RWPE2 (cell line): ENCODE measurements at regions not wholly inside any gene's neighbourhood (a gene's known extent, or its start where the extent isn't known, plus 50 kb on each side); places are given as distances from the start of the nearest gene placed in this dataset.

Source experiments
- ATAC-seq: fragments of 200-7000 bp; cut with Tn5 transposase; 3 replicates; pipeline ENCODE4 v1.9.1; 2021; ENCODE audit warnings: low read depth
- DNase-seq: peaks from one replicate; pipeline ENCODE4 v3.0.0-alpha.2; 2020; ENCODE audit warnings: low spot score
- H3K27ac ChIP-seq: fragments of 450-650 bp; 2 replicates; pipeline ENCODE4 v1.5.1; 2017; ENCODE audit warnings: mild to moderate bottlenecking; ENCODE audit not compliant: poor library complexity, severe bottlenecking
- H3K27me3 ChIP-seq: fragments of 250-450 bp; sonication (Bioruptor Pico); 2 replicates; pipeline ENCODE4 v1.5.1; 2021; ENCODE audit warnings: mild to moderate bottlenecking, moderate library complexity; ENCODE audit not compliant: insufficient read depth, poor library complexity, severe bottlenecking
- H3K36me3 ChIP-seq: fragments of 250-450 bp; sonication (Bioruptor Pico); 2 replicates; pipeline ENCODE4 v1.5.1; 2020; ENCODE audit warnings: low read depth, mild to moderate bottlenecking, moderate library complexity
- H3K4me1 ChIP-seq: fragments of 250-450 bp; sonication (Bioruptor Pico); 2 replicates; pipeline ENCODE4 v1.5.1; 2021; ENCODE audit warnings: mild to moderate bottlenecking, moderate library complexity; ENCODE audit not compliant: insufficient read depth, poor library complexity, severe bottlenecking
- H3K4me3 ChIP-seq: fragments of 250-450 bp; sonication (Bioruptor Pico); 2 replicates; pipeline ENCODE4 v1.5.1; 2021; ENCODE audit warnings: mild to moderate bottlenecking, moderate library complexity; ENCODE audit not compliant: severe bottlenecking
- H3K9me3 ChIP-seq: fragments of 250-450 bp; sonication (Bioruptor Pico); 2 replicates; pipeline ENCODE4 v1.5.1; 2021; ENCODE audit warnings: mild to moderate bottlenecking, moderate library complexity; ENCODE audit not compliant: severe bottlenecking
- TF ChIP-seq, protein P1 (sequence below): fragments of 450-650 bp; IDR thresholded peaks from one replicate; pipeline ENCODE4 v1.5.1; 2017; ENCODE audit warnings: mild to moderate bottlenecking, moderate library complexity; ENCODE audit not compliant: poor library complexity, severe bottlenecking

DNA sequence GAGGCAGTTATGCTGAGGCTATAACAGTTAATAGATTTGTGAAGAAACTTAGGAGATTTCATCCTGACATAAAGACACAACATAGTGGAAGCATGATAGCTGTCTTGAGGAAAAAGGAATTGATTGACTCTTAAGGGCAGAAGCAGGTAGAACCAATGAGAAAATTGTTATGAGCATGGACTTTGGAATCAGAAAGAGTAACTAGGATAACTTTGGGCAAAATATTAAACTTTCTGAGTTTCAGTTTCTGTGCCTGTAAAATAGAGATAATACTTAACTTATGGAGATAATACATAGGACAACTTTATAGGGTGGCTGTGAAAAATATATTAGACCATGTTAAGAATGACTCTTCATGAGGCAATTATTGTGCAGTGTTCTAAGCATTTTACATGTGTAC is 696.5 kb downstream of the CDH11 start:
- H3K9me3 ChIP-seq = no peaks in the 10 kb centered on the region
- no peaks in the 10 kb centered on the region for H3K36me3 ChIP-seq
- no peak overlapping the region for H3K27ac ChIP-seq
- DNase-seq (no peak), ATAC-seq (no peak)
- no peaks in the 10 kb centered on the region for H3K27me3 ChIP-seq
- peaks cover 12% of the 10 kb centered on the region for H3K4me1 ChIP-seq
- no peak overlapping the region for H3K4me3 ChIP-seq
- TF ChIP-seq, protein P1, sequence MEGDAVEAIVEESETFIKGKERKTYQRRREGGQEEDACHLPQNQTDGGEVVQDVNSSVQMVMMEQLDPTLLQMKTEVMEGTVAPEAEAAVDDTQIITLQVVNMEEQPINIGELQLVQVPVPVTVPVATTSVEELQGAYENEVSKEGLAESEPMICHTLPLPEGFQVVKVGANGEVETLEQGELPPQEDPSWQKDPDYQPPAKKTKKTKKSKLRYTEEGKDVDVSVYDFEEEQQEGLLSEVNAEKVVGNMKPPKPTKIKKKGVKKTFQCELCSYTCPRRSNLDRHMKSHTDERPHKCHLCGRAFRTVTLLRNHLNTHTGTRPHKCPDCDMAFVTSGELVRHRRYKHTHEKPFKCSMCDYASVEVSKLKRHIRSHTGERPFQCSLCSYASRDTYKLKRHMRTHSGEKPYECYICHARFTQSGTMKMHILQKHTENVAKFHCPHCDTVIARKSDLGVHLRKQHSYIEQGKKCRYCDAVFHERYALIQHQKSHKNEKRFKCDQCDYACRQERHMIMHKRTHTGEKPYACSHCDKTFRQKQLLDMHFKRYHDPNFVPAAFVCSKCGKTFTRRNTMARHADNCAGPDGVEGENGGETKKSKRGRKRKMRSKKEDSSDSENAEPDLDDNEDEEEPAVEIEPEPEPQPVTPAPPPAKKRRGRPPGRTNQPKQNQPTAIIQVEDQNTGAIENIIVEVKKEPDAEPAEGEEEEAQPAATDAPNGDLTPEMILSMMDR = no peak

DNA sequence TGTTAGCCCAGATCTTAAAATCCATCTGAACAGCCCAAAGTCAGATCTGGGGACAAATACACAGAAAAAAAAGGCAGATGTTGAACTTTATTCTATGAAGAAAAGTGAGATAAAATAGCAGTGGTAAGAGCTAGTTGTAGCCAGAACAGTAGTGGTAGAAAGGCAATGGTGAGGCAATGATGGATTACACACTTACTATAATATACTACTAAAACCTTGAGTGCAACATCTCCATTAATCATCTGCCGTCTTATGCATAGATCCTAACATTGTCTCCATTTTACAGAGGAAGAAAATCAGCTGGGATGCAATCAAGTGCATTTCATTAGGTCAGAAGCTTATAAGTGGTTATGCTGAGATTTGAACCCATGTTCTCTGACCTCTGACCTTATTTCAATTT is 699.6 kb downstream of the CDH11 start:
- TF ChIP-seq, protein P1 = no peak
- H3K4me3 ChIP-seq = no peak overlapping the region
- no peaks in the 10 kb centered on the region for H3K27me3 ChIP-seq
- no peak for ATAC-seq
- H3K4me1 ChIP-seq = no peaks in the 10 kb centered on the region
- no peaks in the 10 kb centered on the region for H3K36me3 ChIP-seq
- H3K27ac ChIP-seq = no peak overlapping the region
- H3K9me3 ChIP-seq = no peaks in the 10 kb centered on the region
- no peak for DNase-seq

DNA sequence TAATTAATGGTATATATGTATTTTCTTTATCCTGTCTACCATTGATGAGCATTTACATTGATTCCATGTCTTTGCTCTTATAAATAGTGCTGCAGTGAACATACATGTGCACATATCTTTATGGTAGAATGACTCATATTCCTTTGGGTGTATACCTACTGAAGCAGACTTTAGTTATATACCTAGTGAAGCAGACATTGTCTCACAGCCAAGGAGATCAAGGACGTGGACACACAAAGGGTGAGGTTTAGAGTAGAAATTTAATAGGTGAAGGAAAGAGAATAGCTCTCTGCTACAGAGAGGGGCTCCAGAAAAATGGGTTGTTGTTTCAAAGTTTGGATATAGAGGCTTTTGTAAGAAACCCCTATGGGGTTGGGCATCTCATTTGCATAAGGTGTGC is 700.3 kb downstream of the CDH11 start:
- ATAC-seq = no peak

DNA sequence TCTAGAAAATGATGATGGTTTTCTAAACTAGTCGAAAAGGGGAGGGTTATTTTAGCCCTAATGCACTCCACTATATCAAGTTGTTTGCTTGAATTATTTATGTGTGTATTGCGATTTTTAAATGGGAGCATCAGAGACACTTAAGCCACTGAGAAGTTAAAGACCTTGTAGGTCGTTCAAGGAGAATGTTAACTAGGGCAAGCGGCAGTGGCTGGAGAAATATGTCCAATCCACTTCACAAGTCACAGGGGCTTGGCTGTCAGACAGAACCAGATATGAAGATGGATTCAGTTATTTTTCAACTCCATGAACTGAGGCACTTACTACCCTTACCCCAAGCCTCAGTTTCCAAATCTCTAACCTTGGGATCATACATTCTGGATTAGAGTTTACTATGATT is 702.0 kb downstream of the CDH11 start:
- ATAC-seq = no peak
- no peaks in the 10 kb centered on the region for H3K9me3 ChIP-seq
- no peaks in the 10 kb centered on the region for H3K36me3 ChIP-seq
- TF ChIP-seq, protein P1 = no peak
- H3K27ac ChIP-seq = no peak overlapping the region
- H3K27me3 ChIP-seq = no peaks in the 10 kb centered on the region
- H3K4me1 ChIP-seq = no peaks in the 10 kb centered on the region
- H3K4me3 ChIP-seq = no peak overlapping the region
- DNase-seq = no peak

More for the DNA sequence above, 700.3 kb downstream of the CDH11 start:
- TF ChIP-seq, protein P1 = no peak
- Histone ChIP-seq H3K27me3 (no peaks in the 10 kb centered on the region), H3K4me3 (no peak overlapping the region), H3K27ac (no peak overlapping the region), H3K9me3 (no peaks in the 10 kb centered on the region), H3K4me1 (no peaks in the 10 kb centered on the region), H3K36me3 (no peaks in the 10 kb centered on the region)
- DNase-seq = no peak

DNA sequence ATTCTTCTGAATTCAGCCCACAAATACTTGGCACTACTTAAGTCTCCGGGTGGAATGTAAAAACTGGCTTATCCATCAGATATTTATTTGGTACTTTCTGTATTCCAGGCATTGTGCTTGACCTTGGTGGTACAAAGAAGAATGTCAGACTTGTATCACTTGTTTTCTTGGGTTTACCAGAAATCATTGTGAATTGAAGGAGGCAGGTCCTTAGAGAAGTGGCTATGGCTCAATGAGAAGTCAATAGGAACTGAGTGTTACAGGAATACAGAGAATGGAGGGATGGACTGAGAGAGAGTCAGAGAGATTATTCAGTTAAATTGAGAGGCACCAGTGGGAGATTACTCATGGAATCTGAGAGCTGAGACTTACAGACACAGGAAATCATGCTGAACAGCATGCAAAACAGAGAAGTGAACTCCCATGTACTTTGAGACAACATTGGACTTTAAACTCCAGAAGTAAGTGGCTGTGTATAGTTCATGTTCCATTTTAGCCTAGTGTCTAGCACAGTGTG is 704.1 kb downstream of the CDH11 start:
- Histone ChIP-seq H3K27me3 (no peaks in the 10 kb centered on the region), H3K4me3 (no peak overlapping the region), H3K27ac (no peak overlapping the region), H3K36me3 (no peaks in the 10 kb centered on the region), H3K4me1 (no peaks in the 10 kb centered on the region), H3K9me3 (no peaks in the 10 kb centered on the region)
- TF ChIP-seq, protein P1 = no peak
- ATAC-seq (no peak), DNase-seq (no peak)
